Ishikawa (cell line): ENCODE measurements at regions not wholly inside any gene's neighbourhood (a gene's known extent, or its start where the extent isn't known, plus 50 kb on each side); places are given as distances from the start of the nearest gene placed in this dataset.

Source experiments
- CEBPB ChIP-seq: IDR thresholded peaks from 2 replicates; pipeline ENCODE4 v1.6.1; 2012
- CREB1 ChIP-seq: IDR thresholded peaks from 2 replicates; pipeline ENCODE4 v1.6.1; 2012; ENCODE audit warnings: low read depth
- EGR1 ChIP-seq: IDR thresholded peaks from 2 replicates; pipeline ENCODE4 v1.6.1; 2012
- EP300 ChIP-seq: IDR thresholded peaks from 2 replicates; pipeline ENCODE4 v1.6.1; 2012; ENCODE audit warnings: borderline replicate concordance
- FOXM1 ChIP-seq: IDR thresholded peaks from 2 replicates; pipeline ENCODE4 v1.6.1; 2012; ENCODE audit warnings: low read depth, borderline replicate concordance
- NFIC ChIP-seq: IDR thresholded peaks from 2 replicates; pipeline ENCODE4 v1.6.1; 2012
- RAD21 ChIP-seq: IDR thresholded peaks from 2 replicates; pipeline ENCODE4 v1.6.1; 2012; ENCODE audit warnings: low read depth
- TAF1 ChIP-seq: IDR thresholded peaks from 2 replicates; pipeline ENCODE4 v1.6.1; 2012; ENCODE audit warnings: low read depth, mild to moderate bottlenecking
- TCF12 ChIP-seq: IDR thresholded peaks from 2 replicates; pipeline ENCODE4 v1.6.1; 2012; ENCODE audit warnings: low read depth
- TEAD4 ChIP-seq: IDR thresholded peaks from 2 replicates; pipeline ENCODE4 v1.6.1; 2012
- YY1 ChIP-seq: IDR thresholded peaks from 2 replicates; pipeline ENCODE4 v1.6.1; 2012; ENCODE audit warnings: low read depth
- ZBTB7A ChIP-seq: IDR thresholded peaks from 2 replicates; pipeline ENCODE4 v1.6.1; 2012; ENCODE audit warnings: low read depth
- TF ChIP-seq, protein P1 (sequence below): IDR thresholded peaks from 2 replicates; pipeline ENCODE4 v1.6.1; 2012
- TF ChIP-seq, protein P2 (sequence below): IDR thresholded peaks from 2 replicates; pipeline ENCODE4 v1.6.1; 2012
- TF ChIP-seq, protein P3 (sequence below): IDR thresholded peaks from 2 replicates; pipeline ENCODE4 v1.6.1; 2012; ENCODE audit warnings: low read depth, mild to moderate bottlenecking

DNA sequence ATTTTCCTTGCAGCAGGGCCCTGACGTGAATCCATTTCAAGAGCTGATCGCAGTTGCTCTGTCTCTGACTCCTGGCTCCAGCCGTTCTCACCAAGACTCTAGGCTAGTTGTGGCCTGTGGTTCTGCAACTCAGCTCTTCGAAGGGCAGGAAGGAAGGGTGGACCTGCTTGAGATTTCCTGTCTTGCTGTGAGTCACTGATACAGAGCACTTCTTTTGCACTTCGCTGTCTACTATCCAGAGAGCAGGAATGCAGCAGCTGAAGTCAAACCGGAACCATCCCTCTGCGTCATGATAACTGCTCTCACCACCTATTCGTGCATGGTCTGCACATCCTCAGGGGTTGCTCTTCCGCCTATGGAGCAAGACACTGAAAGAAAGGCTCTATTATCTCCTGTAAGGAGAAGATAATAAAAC, 59.7 kb downstream of the RAP2B start:
- TF ChIP-seq RAD21 = no peak
- no peak for TF ChIP-seq ZBTB7A
- TF ChIP-seq, protein P1, sequence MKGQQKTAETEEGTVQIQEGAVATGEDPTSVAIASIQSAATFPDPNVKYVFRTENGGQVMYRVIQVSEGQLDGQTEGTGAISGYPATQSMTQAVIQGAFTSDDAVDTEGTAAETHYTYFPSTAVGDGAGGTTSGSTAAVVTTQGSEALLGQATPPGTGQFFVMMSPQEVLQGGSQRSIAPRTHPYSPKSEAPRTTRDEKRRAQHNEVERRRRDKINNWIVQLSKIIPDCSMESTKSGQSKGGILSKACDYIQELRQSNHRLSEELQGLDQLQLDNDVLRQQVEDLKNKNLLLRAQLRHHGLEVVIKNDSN = no peak
- no peak for TF ChIP-seq EGR1
- no peak for TF ChIP-seq CEBPB
- TF ChIP-seq CREB1 = no peak
- TF ChIP-seq TCF12 = no peak
- TF ChIP-seq, protein P2, sequence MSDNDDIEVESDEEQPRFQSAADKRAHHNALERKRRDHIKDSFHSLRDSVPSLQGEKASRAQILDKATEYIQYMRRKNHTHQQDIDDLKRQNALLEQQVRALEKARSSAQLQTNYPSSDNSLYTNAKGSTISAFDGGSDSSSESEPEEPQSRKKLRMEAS = no peak
- no peak for TF ChIP-seq YY1
- TF ChIP-seq, protein P3, sequence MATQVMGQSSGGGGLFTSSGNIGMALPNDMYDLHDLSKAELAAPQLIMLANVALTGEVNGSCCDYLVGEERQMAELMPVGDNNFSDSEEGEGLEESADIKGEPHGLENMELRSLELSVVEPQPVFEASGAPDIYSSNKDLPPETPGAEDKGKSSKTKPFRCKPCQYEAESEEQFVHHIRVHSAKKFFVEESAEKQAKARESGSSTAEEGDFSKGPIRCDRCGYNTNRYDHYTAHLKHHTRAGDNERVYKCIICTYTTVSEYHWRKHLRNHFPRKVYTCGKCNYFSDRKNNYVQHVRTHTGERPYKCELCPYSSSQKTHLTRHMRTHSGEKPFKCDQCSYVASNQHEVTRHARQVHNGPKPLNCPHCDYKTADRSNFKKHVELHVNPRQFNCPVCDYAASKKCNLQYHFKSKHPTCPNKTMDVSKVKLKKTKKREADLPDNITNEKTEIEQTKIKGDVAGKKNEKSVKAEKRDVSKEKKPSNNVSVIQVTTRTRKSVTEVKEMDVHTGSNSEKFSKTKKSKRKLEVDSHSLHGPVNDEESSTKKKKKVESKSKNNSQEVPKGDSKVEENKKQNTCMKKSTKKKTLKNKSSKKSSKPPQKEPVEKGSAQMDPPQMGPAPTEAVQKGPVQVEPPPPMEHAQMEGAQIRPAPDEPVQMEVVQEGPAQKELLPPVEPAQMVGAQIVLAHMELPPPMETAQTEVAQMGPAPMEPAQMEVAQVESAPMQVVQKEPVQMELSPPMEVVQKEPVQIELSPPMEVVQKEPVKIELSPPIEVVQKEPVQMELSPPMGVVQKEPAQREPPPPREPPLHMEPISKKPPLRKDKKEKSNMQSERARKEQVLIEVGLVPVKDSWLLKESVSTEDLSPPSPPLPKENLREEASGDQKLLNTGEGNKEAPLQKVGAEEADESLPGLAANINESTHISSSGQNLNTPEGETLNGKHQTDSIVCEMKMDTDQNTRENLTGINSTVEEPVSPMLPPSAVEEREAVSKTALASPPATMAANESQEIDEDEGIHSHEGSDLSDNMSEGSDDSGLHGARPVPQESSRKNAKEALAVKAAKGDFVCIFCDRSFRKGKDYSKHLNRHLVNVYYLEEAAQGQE = no peak
- TF ChIP-seq NFIC = no peak
- no peak for TF ChIP-seq TEAD4
- TF ChIP-seq TAF1 = no peak

DNA sequence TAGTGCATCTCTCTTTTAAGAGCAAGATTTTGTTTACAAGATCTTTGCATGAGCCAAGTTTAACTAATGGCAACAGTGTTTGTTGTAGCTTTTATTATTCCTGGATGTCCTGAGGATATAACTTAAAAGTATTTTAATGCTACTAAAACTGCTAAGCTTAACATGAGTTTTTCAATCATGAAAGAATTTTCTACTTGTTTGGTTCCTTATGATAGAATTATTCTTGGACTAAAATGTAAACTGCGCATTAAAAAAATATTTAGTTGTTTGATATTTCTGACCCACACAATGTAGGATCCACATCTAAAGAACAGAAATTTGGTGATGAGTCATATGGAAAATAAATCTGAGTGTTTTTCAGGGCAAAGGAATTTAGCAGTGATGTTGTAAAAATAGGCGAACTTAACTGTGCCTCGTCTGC, 70.8 kb downstream of the RAP2B start:
- TF ChIP-seq TEAD4 (no peak), NFIC (no peak), FOXM1 (no peak), RAD21 (no peak), CEBPB (no peak)

DNA sequence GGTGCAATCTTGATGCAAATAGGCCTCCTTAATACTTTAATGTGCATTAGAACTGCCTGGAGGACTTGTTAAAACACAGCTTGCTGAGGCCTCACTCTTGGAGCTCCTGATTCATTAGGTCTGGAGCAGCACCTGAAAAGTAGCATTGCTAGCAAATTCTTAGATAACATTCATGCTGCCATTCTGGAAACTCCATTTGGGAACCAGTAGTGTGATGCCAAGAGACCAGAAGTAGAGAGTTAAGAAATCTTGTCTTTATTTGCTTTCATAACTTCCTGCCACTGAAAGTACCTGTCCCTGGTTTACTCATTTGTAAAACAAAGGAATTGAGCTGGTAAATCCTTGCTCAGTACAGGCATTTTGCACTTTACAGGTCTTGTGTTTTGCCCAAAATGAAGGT, 72.0 kb downstream of the RAP2B start:
- TF ChIP-seq YY1 = no peak
- TF ChIP-seq NFIC = no peak
- TF ChIP-seq EGR1 = no peak
- TF ChIP-seq TCF12 = no peak
- TF ChIP-seq, protein P1 = no peak
- no peak for TF ChIP-seq FOXM1
- TF ChIP-seq, protein P2 = no peak
- TF ChIP-seq EP300 = no peak
- TF ChIP-seq, protein P3 = no peak

DNA sequence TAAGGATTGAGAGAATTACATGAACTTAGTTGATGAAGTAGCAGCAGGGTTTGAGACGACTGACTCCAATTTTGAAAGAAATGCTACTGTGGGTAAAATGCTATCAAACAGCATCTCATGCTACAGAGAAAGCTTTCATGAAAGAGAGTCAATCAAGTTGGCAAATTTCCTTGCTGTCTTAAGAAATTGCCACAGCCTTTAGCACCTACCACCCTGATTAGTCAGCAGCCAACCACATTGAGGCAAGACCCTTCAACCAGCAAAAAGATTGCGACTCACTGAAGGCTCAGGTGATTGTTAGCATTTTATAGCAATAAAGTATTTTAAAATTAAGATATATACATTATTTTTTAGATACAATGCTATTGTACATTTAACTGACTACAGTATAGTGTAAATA, 80.9 kb downstream of the RAP2B start:
- TF ChIP-seq NFIC (no peak), YY1 (no peak), EGR1 (no peak), RAD21 (no peak), TAF1 (no peak), TEAD4 (no peak), ZBTB7A (no peak), EP300 (no peak), CREB1 (no peak), FOXM1 (no peak), CEBPB (no peak), TCF12 (no peak)
- TF ChIP-seq, protein P2 = no peak
- TF ChIP-seq, protein P3 = no peak
- TF ChIP-seq, protein P1 = no peak
